OCI-LY7 (cell line): ENCODE measurements at regions not wholly inside any gene's neighbourhood (a gene's known extent, or its start where the extent isn't known, plus 50 kb on each side); places are given as distances from the start of the nearest gene placed in this dataset.
"Not testable (repeated sequence)": the region's sequence is repeated elsewhere in the genome, so short reads cannot be mapped to it uniquely, and the experiment has no call there.

Experiments used
- BruUV-seq: library from RNA; stranded (reverse); fragments of 400-500 nt; replicated peaks from 2 replicates; lab custom pipeline; 2021; lab: Mats Ljungman, UMichigan
- CTCF ChIA-PET: fragments of 300-600 bp; sonication (Branson Sonifier 250); formaldehyde crosslinking; loops from one replicate; lab custom pipeline; 2022; ENCODE audit warnings: antibody characterized with exemption; ENCODE audit not compliant: unreplicated experiment; lab: Charles Lee
- POLR2A ChIA-PET: fragments of 300-600 bp; sonication (Branson Sonifier 250); formaldehyde crosslinking; loops from one replicate; lab custom pipeline; 2022; ENCODE audit warnings: antibody characterized with exemption; lab: Charles Lee
- DNase-seq: peaks from one replicate; pipeline ENCODE4 v3.0.0-alpha.2; 2015; ENCODE audit warnings: low spot score
- H2AFZ ChIP-seq: fragments of 200-600 bp; sonication (generic), shearing (Covaris generic); 2 replicates; pipeline ENCODE4 v1.6.1; 2014; ENCODE audit warnings: mild to moderate bottlenecking, antibody characterized with exemption, low read length, moderate library complexity
- H3K27ac ChIP-seq: fragments of 200-600 bp; sonication (generic); 2 replicates; pipeline ENCODE4 v1.5.1; 2014; ENCODE audit warnings: mixed run types, low read depth, mild to moderate bottlenecking, moderate library complexity, low read length, inconsistent platforms; ENCODE audit not compliant: poor library complexity, severe bottlenecking
- H3K36me3 ChIP-seq: fragments of 200-600 bp; sonication (generic); 2 replicates; pipeline ENCODE4 v1.6.1; 2014; ENCODE audit warnings: mild to moderate bottlenecking, antibody characterized with exemption, low read length, moderate library complexity, mixed read lengths; ENCODE audit not compliant: insufficient read depth
- H3K4me1 ChIP-seq: fragments of 200-600 bp; sonication (generic); 2 replicates; pipeline ENCODE4 v1.5.1; 2014; ENCODE audit warnings: mild to moderate bottlenecking, low read length; ENCODE audit not compliant: insufficient read depth, poor library complexity, severe bottlenecking
- H3K4me2 ChIP-seq: fragments of 200-600 bp; sonication (generic); 2 replicates; pipeline ENCODE4 v1.6.1; 2014; ENCODE audit warnings: mild to moderate bottlenecking, low read length
- H3K4me3 ChIP-seq: fragments of 200-600 bp; sonication (generic); 2 replicates; pipeline ENCODE4 v1.5.1; 2014; ENCODE audit warnings: mild to moderate bottlenecking, low read depth, low read length; ENCODE audit not compliant: poor library complexity, severe bottlenecking
- H3K79me2 ChIP-seq: fragments of 200-600 bp; sonication (generic); 2 replicates; pipeline ENCODE4 v1.6.1; 2016; ENCODE audit warnings: low read depth, mild to moderate bottlenecking, low read length, moderate library complexity, mixed read lengths; ENCODE audit not compliant: insufficient read depth
- H3K9me2 ChIP-seq: fragments of 200-600 bp; sonication (generic); 2 replicates; pipeline ENCODE4 v1.6.1; 2016; ENCODE audit warnings: mild to moderate bottlenecking, low read length, mixed read lengths; ENCODE audit not compliant: insufficient read depth
- H3K9me3 ChIP-seq: fragments of 200-600 bp; sonication (generic); 2 replicates; pipeline ENCODE4 v1.6.1; 2014; ENCODE audit warnings: mild to moderate bottlenecking, mixed run types, low read length, mixed read lengths
- H4K20me1 ChIP-seq: fragments of 200-600 bp; sonication (generic); 2 replicates; pipeline ENCODE4 v1.6.1; 2014; ENCODE audit warnings: mild to moderate bottlenecking, antibody characterized with exemption, low read length, moderate library complexity, mixed read lengths; ENCODE audit not compliant: insufficient read depth
- intact Hi-C: fragments of 100-400 bp; cut with micrococcal nuclease; formaldehyde crosslinking; loops from one replicate; pipeline ENCODE4 v1.10.0; 2022; ENCODE audit not compliant: unreplicated experiment
- TF ChIP-seq, protein P1 (sequence below): fragments of 200-600 bp; sonication (generic); conservative IDR thresholded peaks from 2 replicates; pipeline ENCODE4 v1.5.1; 2014; ENCODE audit warnings: mild to moderate bottlenecking, antibody characterized with exemption, low read length, moderate library complexity, mixed read lengths

GRCh38 chr14:106719880-106720279, 1193.5 kb downstream of the TMEM121 start:
- H3K27ac ChIP-seq, H3K79me2 ChIP-seq, H2AFZ ChIP-seq, H3K4me3 ChIP-seq, H4K20me1 ChIP-seq, BruUV-seq, POLR2A ChIA-PET, H3K9me3 ChIP-seq, H3K36me3 ChIP-seq, H3K9me2 ChIP-seq, CTCF ChIA-PET: not testable (repeated sequence)
- Histone ChIP-seq H3K4me2 (peak overlapping the region; percentile 16; the same call in 1 of the 2 replicates), H3K4me1 (peaks cover 14% of the 10 kb centered on the region)
- peak; percentile 71 for DNase-seq
- TF ChIP-seq, protein P1, sequence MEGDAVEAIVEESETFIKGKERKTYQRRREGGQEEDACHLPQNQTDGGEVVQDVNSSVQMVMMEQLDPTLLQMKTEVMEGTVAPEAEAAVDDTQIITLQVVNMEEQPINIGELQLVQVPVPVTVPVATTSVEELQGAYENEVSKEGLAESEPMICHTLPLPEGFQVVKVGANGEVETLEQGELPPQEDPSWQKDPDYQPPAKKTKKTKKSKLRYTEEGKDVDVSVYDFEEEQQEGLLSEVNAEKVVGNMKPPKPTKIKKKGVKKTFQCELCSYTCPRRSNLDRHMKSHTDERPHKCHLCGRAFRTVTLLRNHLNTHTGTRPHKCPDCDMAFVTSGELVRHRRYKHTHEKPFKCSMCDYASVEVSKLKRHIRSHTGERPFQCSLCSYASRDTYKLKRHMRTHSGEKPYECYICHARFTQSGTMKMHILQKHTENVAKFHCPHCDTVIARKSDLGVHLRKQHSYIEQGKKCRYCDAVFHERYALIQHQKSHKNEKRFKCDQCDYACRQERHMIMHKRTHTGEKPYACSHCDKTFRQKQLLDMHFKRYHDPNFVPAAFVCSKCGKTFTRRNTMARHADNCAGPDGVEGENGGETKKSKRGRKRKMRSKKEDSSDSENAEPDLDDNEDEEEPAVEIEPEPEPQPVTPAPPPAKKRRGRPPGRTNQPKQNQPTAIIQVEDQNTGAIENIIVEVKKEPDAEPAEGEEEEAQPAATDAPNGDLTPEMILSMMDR: peak; percentile 54
- intact Hi-C loops: loop anchor here (10.0 kb wide), 1 partner anchor 55 kb away; no protein-coding TSS in a partner anchor

DNA sequence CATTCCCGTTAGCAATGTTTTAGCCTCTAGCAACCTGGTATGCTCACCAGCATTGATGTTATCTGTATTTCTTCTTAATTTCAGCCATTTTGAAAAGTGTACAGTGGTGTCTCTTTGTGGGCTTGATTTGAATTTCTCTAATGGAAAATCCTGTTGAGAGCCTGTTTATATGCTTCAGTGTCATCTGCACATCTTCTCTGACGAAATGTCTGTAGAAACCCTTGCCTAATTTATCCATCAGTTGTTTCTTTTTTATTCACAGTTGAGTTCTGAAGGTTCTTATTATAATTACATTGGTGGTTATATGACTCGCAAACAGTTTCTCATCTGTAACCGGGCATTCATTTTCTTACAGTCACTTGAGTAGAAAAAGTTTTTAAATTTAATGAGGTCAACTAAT, 1195.5 kb downstream of the TMEM121 start:
- H3K4me1 ChIP-seq: peaks cover 16% of the 10 kb centered on the region
- H2AFZ ChIP-seq, H3K4me2 ChIP-seq, H3K9me2 ChIP-seq, DNase-seq, H3K9me3 ChIP-seq, H3K4me3 ChIP-seq, POLR2A ChIA-PET, BruUV-seq, H3K79me2 ChIP-seq, intact Hi-C loops, H3K36me3 ChIP-seq, CTCF ChIA-PET, H3K27ac ChIP-seq, H4K20me1 ChIP-seq: not testable (repeated sequence)

DNA sequence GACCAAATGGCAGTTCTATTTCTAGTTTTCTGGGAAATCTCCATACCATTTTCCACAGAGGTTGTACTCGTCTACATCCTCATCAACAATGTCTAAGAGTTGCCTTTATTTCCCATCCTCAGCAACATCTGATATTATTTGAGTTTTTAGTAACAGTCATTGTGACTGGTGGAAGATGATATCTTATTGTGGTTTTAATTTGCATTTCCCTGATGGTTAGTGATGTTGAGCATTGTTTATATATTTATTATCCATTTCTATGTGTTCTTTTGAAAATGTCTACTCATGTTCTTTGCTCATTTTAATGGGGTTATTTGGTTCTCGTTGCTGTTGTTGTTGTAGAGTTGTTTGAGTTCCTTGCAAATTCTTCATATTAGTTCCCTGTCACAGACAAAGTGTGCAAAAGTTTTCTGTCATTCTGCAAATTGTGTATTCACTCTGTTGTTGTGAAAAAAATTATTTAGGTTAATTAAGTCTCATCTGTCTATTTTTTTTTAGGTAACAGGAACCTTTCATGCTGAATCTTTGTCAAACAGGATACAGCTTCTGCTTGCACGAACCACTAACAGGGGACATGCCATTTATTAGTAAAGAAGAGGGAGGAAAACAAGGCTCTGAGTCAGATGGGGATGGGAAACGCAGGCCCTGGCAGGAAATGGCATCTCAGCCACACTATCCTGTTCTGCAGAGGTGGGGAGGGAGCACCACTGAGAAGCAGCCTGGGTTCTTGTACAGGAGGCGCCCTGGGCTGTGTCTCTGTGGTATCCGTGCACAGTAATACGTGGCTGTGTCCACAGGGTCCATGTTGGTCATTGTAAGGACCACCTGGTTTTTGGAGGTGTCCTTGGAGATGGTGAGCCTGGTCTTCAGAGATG, 1196.7 kb downstream of the TMEM121 start:
- H3K4me1 ChIP-seq: peaks cover 19% of the 10 kb centered on the region
- H2AFZ ChIP-seq, DNase-seq, BruUV-seq, H3K9me2 ChIP-seq, H3K4me2 ChIP-seq, H3K4me3 ChIP-seq, CTCF ChIA-PET, H3K36me3 ChIP-seq, H4K20me1 ChIP-seq, H3K9me3 ChIP-seq, H3K79me2 ChIP-seq, H3K27ac ChIP-seq, intact Hi-C loops, POLR2A ChIA-PET: not testable (repeated sequence)

GRCh38 chr14:106727962-106728361, 1201.6 kb downstream of the TMEM121 start:
- H3K9me2 ChIP-seq, CTCF ChIA-PET, H3K27ac ChIP-seq, POLR2A ChIA-PET, H3K4me2 ChIP-seq, intact Hi-C loops, H2AFZ ChIP-seq, H4K20me1 ChIP-seq, H3K4me3 ChIP-seq, H3K9me3 ChIP-seq, BruUV-seq, H3K79me2 ChIP-seq, H3K36me3 ChIP-seq: not testable (repeated sequence)
- peak; percentile 19 for DNase-seq
- TF ChIP-seq, protein P1: peak; percentile 65
- H3K4me1 ChIP-seq: peaks cover 16% of the 10 kb centered on the region
